ENCODE measurements at regions not wholly inside any gene's neighbourhood (a gene's known extent, or its start where the extent isn't known, plus 50 kb on each side); places are given as distances from the start of the nearest gene placed in this dataset.

- Histone ChIP-seq H3K27ac (ENCODE audit: extremely low read depth, low read depth, low read length) (no peak overlapping the region), H3K4me2 (ENCODE audit: insufficient read depth, low read length) (no peak overlapping the region), H4K20me1 (replicated peaks; ENCODE audit: control insufficient read depth, insufficient read depth, low read length) (no peaks in the 10 kb centered on the region), H3K9ac (ENCODE audit: insufficient read depth in 1 of 2, low read depth in 2 of 2, low read length in 2 of 2) (no peak overlapping the region), H3K9me3 (replicated peaks; ENCODE audit: control insufficient read depth, insufficient read depth, low read depth, low read length) (no peaks in the 10 kb centered on the region), H3K79me2 (ENCODE audit: control insufficient read depth, insufficient read depth, low read length) (no peaks in the 10 kb centered on the region), H3K4me3 (no peak overlapping the region), H2AFZ (ENCODE audit: low read depth, low read length) (no peak overlapping the region), H3K27me3 (ENCODE audit: control insufficient read depth in 2 of 2, insufficient read depth in 2 of 2, low read length in 2 of 2) (no peaks in the 10 kb centered on the region), H3K9me1 (ENCODE audit: control insufficient read depth, insufficient read depth, low read length) (no peaks in the 10 kb centered on the region), H3K4me1 (replicated peaks in 1 of 2; ENCODE audit: control insufficient read depth in 2 of 2, insufficient read depth in 2 of 2, low read length in 2 of 2) (peaks cover 0 to 6% of the 10 kb centered on the region in 2 experiments; a peak in 2 of 5 replicates), H3K36me3 (ENCODE audit: control insufficient read depth, insufficient read depth, low read length) (no peaks in the 10 kb centered on the region)
- in situ Hi-C loops (cut with MboI) (no loop called here), intact Hi-C loops (cut with micrococcal nuclease) (loop anchor here (10.0 kb wide), 1 partner anchor 450 kb away; no protein-coding TSS in a partner anchor)
- ChIA-PET CTCF (ENCODE audit: low intra/inter-chr PET ratio) (no interaction called here), POLR2A (interaction anchor here (1.1 kb wide), 1 partner anchor 51 kb away, joined by 5 read pairs; no protein-coding TSS in a partner anchor)
- DNase-seq (ENCODE audit: extremely low read depth in 1 of 4, low spot score in 3 of 4) (no peak), FAIRE-seq (no peak), ATAC-seq (no peak)
- no peak for TF ChIP-seq ZFP36 (IDR thresholded peaks at IDR 0.05; ENCODE audit: low read depth, low read length, partially characterized antibody)
- no peak for TF ChIP-seq RBM25 (IDR thresholded peaks at IDR 0.05; ENCODE audit: low read depth, low read length, severe bottlenecking)
- TF ChIP-seq, protein P1, sequence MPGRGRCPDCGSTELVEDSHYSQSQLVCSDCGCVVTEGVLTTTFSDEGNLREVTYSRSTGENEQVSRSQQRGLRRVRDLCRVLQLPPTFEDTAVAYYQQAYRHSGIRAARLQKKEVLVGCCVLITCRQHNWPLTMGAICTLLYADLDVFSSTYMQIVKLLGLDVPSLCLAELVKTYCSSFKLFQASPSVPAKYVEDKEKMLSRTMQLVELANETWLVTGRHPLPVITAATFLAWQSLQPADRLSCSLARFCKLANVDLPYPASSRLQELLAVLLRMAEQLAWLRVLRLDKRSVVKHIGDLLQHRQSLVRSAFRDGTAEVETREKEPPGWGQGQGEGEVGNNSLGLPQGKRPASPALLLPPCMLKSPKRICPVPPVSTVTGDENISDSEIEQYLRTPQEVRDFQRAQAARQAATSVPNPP (IDR thresholded peaks at IDR 0.05; ENCODE audit: borderline replicate concordance, insufficient read depth, insufficient read length): no peak
- TF ChIP-seq, protein P2, sequence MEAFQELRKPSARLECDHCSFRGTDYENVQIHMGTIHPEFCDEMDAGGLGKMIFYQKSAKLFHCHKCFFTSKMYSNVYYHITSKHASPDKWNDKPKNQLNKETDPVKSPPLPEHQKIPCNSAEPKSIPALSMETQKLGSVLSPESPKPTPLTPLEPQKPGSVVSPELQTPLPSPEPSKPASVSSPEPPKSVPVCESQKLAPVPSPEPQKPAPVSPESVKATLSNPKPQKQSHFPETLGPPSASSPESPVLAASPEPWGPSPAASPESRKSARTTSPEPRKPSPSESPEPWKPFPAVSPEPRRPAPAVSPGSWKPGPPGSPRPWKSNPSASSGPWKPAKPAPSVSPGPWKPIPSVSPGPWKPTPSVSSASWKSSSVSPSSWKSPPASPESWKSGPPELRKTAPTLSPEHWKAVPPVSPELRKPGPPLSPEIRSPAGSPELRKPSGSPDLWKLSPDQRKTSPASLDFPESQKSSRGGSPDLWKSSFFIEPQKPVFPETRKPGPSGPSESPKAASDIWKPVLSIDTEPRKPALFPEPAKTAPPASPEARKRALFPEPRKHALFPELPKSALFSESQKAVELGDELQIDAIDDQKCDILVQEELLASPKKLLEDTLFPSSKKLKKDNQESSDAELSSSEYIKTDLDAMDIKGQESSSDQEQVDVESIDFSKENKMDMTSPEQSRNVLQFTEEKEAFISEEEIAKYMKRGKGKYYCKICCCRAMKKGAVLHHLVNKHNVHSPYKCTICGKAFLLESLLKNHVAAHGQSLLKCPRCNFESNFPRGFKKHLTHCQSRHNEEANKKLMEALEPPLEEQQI (IDR thresholded peaks at IDR 0.05): no peak
- no peak for TF ChIP-seq ZNF431 (CRISPR knock-in tag; IDR thresholded peaks at IDR 0.05)
- no peak for TF ChIP-seq TAF9B (IDR thresholded peaks at IDR 0.05; ENCODE audit: partially characterized antibody)
- TF ChIP-seq MCM7 (IDR thresholded peaks at IDR 0.05): no peak
- TF ChIP-seq, protein P3, sequence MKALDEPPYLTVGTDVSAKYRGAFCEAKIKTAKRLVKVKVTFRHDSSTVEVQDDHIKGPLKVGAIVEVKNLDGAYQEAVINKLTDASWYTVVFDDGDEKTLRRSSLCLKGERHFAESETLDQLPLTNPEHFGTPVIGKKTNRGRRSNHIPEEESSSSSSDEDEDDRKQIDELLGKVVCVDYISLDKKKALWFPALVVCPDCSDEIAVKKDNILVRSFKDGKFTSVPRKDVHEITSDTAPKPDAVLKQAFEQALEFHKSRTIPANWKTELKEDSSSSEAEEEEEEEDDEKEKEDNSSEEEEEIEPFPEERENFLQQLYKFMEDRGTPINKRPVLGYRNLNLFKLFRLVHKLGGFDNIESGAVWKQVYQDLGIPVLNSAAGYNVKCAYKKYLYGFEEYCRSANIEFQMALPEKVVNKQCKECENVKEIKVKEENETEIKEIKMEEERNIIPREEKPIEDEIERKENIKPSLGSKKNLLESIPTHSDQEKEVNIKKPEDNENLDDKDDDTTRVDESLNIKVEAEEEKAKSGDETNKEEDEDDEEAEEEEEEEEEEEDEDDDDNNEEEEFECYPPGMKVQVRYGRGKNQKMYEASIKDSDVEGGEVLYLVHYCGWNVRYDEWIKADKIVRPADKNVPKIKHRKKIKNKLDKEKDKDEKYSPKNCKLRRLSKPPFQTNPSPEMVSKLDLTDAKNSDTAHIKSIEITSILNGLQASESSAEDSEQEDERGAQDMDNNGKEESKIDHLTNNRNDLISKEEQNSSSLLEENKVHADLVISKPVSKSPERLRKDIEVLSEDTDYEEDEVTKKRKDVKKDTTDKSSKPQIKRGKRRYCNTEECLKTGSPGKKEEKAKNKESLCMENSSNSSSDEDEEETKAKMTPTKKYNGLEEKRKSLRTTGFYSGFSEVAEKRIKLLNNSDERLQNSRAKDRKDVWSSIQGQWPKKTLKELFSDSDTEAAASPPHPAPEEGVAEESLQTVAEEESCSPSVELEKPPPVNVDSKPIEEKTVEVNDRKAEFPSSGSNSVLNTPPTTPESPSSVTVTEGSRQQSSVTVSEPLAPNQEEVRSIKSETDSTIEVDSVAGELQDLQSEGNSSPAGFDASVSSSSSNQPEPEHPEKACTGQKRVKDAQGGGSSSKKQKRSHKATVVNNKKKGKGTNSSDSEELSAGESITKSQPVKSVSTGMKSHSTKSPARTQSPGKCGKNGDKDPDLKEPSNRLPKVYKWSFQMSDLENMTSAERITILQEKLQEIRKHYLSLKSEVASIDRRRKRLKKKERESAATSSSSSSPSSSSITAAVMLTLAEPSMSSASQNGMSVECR (CRISPR knock-in tag; IDR thresholded peaks at IDR 0.05): no peak
- no peak for TF ChIP-seq SP1 (CRISPR knock-in tag; IDR thresholded peaks at IDR 0.05)
- TF ChIP-seq KLF10 (CRISPR knock-in tag; IDR thresholded peaks at IDR 0.05): no peak
- TF ChIP-seq, protein P4, sequence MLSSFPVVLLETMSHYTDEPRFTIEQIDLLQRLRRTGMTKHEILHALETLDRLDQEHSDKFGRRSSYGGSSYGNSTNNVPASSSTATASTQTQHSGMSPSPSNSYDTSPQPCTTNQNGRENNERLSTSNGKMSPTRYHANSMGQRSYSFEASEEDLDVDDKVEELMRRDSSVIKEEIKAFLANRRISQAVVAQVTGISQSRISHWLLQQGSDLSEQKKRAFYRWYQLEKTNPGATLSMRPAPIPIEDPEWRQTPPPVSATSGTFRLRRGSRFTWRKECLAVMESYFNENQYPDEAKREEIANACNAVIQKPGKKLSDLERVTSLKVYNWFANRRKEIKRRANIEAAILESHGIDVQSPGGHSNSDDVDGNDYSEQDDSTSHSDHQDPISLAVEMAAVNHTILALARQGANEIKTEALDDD (IDR thresholded peaks at IDR 0.05): no peak
- no peak for TF ChIP-seq HMGN3 (IDR thresholded peaks at IDR 0.05; ENCODE audit: borderline replicate concordance, extremely low read depth, insufficient read length, low read depth, low read length)
- no peak for TF ChIP-seq BACH1 (tag; IDR thresholded peaks at IDR 0.05)
- BruUV-seq (replicated peaks): no TSS peak
- 6% methylated on average over 2 of the region's 2 CpGs for WGBS (ENCODE audit: insufficient coverage, low coverage, missing lambda C conversion rate)
Measured at GRCh38 chr3:25895031-25895430, 105.1 kb downstream of the OXSM start.

Data from K562 (cell line).